Activated CD4-positive, CD25-positive, alpha-beta regulatory T cell treated with anti-CD3 and anti-CD28 coated beads, Interleukin-2, amount 50 U/mL, for 24 hours (primary cell): ENCODE measurements at regions not wholly inside any gene's neighbourhood (a gene's known extent, or its start where the extent isn't known, plus 50 kb on each side); places are given as distances from the start of the nearest gene placed in this dataset.
"Not testable (repeated sequence)": the region's sequence is repeated elsewhere in the genome, so short reads cannot be mapped to it uniquely, and the experiment has no call there.

ENCODE experiments used
- ATAC-seq, 2 donors: fragments of 150-1000 bp; cut with Tn5 transposase; one replicate each; pipeline ENCODE4 v1.10.0; 2021; ENCODE audit warnings: mild to moderate bottlenecking in 1 of 2, moderate library complexity in 1 of 2

DNA sequence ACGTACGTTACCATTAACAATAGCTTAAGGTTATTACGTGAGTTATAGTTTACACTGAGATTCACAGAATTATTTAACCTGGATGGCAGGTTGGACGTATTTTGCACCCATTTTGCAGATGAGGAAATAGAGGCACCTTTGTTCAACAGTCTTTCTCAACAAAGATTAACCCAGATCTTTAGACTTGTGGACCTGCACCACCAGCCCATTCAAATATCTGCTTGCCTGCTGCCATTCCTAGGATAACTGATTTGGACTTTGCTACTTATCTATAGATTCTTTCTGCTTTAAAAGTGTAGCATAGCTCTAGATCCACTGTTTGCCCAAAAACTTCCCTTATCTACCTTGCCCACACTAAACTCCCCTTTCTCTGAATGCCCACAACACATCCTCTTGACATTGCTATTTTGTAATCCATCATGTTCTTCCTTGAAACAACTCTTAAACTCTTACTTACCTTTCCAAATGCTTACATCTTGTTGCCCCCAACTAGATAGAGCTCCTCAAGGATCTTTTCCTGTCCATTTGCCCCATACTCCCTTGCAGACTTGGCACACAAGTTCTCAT is 56.4 kb upstream of the TNFAIP3 start:
- no peak for ATAC-seq

DNA sequence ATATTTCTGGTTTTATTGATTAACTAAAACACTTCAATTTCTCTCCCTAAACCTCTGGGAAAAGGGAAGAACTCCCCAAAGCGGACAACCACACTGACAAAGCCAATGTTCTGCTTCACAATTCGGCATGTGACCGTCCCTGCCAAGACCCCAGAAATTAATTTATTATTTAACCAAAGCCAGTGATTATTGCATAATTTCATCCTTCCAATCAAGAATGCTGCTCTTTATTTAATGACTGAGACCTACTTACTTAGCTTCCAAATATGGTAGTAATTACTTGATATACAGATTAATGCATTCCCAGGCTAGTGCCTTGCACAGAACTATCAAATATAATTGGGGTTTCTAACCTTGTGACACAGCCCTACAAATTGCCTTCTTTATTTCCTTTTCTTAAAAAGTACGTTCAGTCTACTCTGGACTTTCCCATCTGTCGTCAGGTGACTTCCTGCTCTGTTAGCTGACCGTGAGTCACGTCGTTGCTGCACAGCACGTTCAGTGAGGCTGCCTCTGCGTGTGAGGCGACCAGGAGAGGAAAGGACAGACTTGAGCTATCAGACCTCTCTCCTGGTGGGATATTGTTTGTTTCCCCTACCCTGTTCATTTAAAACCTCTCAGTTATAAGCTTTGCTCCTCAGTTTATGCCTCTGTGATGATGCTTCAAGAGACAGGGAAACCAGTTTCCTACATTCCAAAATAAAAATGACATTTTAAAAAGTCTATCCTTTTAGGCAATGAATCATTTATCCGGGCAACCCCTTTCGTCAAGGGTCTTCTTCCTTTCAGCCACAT is 55.7 kb upstream of the TNFAIP3 start:
- ATAC-seq, result peak; percentile 87 to 92

DNA sequence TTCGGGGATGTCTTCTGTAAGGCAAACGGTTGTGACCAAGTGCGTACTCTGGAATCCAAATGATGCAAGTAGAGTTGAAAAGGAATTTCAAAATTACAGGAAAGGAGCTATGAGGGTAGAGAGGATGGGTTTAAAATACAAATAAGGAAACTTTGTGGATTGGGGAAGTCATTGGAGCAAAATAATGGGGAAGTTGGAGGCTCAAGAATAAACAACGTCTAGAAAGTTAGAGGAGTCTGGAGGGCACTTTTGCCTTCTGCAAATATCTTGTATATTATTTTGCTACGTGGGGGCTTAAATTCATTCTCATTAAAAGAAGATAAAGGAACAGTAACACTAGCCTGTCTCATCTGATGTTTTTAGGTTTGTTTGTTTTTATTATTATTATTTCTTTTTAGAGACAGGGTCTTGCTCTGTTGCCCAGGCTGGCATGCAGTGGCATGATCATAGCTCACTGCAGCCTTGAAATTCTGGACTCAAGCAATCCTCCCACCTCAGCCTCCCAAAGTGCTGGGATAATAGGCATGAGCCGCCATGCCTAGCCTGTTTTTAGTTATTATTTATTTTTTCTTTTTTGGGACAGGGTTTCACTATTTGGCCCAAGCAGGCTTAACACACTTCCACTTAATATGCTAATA is 55.0 kb upstream of the TNFAIP3 start:
- ATAC-seq, result no peak

DNA sequence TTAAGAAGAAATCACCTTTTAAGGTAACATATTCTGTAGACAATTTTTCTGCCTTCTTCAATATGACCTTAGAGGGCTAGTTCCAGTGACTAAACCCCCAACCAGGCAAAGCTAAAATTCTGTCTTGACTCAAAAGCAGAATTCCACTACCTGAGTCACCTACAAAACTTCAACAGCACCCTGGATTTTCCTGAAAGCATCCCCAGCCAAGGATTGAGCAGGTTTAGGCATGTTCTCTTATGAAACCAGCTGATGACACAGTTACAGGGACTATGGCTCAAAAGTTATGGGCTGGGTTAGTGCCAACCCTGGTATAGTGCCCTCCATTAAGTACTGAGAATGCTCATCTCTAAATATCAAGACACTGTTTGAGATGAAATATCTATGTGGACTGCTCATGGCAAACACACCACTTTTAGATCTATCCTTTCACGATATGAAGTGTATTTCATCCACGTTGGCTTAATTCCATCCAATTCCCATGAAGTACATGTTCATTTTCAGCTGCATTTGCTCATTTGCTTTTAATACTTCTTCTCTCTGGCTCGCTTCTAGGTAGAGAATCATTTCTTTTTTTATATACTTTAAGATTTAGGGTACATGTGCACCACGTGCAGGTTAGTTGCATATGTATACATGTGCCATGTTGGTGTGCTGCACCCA is 53.6 kb upstream of the TNFAIP3 start:
- no peak for ATAC-seq

DNA sequence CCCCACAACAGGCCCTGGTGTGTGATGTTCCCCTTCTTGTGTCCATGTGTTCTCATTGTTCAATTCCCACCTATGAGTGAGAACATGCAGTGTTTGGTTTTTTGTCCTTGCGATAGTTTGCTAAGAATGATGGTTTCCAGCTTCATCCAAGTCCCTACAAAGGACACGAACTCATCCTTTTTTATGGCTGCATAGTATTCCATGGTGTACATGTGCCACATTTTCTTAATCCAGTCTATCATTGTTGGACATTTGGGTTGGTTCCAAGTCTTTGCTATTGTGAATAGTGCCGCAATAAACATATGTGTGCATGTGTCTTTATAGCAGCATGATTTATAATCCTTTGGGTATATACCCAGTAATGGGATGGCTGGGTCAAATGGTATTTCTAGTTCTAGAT is 53.0 kb upstream of the TNFAIP3 start:
- not testable (repeated sequence) for ATAC-seq

DNA sequence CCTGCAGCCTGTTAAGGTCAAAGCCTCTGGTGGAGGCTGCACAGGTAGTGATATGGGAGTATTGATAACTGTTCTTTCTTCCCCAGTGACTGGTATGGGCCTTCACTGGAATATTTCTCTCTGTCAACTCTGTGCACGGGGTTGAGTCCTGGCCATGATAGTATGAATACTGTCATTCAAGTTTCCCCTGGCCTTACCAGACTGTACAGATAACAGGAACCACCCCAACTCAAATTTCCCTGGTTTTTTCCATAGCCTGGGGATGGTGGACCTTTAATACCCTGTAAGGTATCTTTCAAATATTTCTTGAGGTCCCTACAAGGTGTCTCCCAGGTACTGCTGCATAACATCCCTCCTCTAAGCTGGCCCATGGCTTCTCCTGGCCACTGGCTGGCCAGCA is 51.4 kb upstream of the TNFAIP3 start:
- no peak for ATAC-seq

DNA sequence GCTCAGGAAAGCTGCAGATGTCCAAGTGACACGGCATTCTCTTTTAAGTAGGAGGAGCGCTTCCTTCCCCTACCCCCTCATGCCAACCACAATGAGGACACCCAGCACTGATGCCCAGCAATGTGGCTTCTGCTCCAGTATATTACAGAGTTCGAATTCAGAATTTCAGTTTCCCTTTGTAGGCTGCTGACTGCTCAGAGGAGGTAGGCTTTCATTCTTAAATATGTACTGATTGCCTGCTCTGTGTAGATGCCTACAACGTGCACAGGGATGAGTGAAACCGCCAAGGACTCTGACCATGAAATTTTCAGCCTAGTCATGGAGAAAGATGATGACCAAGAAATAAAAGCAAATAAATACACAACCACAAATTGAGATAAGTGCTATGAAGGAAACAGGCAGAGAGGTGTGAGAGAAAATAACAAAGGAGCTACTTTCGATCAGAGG is 50.9 kb upstream of the TNFAIP3 start:
- peak; percentile 37 to 41 for ATAC-seq

DNA sequence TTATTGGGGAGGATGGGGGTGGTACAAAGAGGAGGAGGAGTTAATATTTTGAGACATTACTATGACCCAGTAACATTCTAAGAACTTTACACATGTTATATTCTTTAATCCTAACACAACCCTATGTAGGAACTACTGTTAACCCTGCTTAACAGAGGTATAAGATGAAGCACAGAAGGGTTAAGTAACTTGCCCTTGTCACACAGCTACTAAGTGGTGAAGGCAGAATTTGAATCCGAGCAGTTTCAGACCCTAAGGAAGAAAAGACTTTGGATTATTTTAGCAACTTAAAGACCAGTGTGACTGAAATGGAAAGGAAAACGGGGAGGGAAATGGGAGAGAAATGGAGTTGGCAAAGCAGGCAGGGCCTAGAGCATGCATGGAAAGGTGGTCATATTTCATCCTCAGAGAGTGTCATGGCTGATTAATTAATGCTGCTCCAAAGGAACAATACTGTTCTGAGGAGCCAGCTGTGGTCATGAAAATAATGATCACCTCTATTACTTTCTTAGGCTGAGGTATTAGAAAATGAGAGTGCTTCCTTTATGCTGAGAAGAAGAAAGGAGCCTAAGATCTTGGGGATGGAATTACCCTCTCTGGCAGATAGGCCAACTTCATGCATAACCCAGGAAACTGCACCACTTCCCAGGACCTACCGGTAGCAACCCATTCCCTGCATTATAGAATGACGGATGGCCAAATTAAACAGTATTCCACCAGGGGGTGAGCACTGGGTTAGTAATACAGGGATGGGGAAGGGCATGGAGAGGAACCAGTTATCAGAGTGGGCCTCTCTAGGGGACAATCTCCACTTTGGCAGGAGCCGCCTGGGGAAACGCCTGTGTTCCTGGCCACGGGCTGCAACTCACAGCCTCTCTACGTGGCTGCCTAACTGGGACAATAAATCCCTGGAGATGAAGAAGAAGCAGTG is 50.1 kb upstream of the TNFAIP3 start:
- no peak for ATAC-seq
